Glutamatergic neuron (in vitro differentiated cells): ENCODE measurements at regions not wholly inside any gene's neighbourhood (a gene's known extent, or its start where the extent isn't known, plus 50 kb on each side); places are given as distances from the start of the nearest gene placed in this dataset.

ENCODE experiments used
- DNase-seq: peaks from one replicate; pipeline ENCODE4 v3.0.0; 2022
- H3K27ac Mint-ChIP-seq: one replicate; pipeline ENCODE4 v1.8.0; 2020; ENCODE audit warnings: mild to moderate bottlenecking, mixed read lengths, inconsistent platforms; ENCODE audit not compliant: unreplicated experiment
- H3K27me3 Mint-ChIP-seq: one replicate; pipeline ENCODE4 v1.8.0; 2020; ENCODE audit warnings: mild to moderate bottlenecking, moderate library complexity, mixed read lengths, inconsistent platforms; ENCODE audit not compliant: unreplicated experiment
- H3K36me3 Mint-ChIP-seq: one replicate; pipeline ENCODE4 v1.8.0; 2020; ENCODE audit warnings: mild to moderate bottlenecking, mixed read lengths, inconsistent platforms; ENCODE audit not compliant: unreplicated experiment
- H3K4me1 Mint-ChIP-seq: one replicate; pipeline ENCODE4 v1.8.0; 2020; ENCODE audit warnings: mild to moderate bottlenecking, low read depth, mixed read lengths, inconsistent platforms; ENCODE audit not compliant: unreplicated experiment
- H3K4me3 Mint-ChIP-seq: one replicate; pipeline ENCODE4 v1.8.0; 2020; ENCODE audit warnings: mild to moderate bottlenecking, mixed read lengths, inconsistent platforms; ENCODE audit not compliant: unreplicated experiment
- H3K9me3 Mint-ChIP-seq: one replicate; pipeline ENCODE4 v1.8.0; 2020; ENCODE audit warnings: mild to moderate bottlenecking, moderate library complexity, mixed read lengths, inconsistent platforms; ENCODE audit not compliant: unreplicated experiment
- TF ChIP-seq, protein P1 (sequence below): fragments of 200-600 bp; sonication (generic); IDR thresholded peaks from one replicate; pipeline ENCODE4 v1.5.0; 2021; ENCODE audit not compliant: partially characterized antibody, unreplicated experiment

GRCh38 chr2:150225030-150225429 is 262.4 kb downstream of the RND3 start:
- H3K36me3 Mint-ChIP-seq: no peaks in the 10 kb centered on the region
- H3K27me3 Mint-ChIP-seq: no peaks in the 10 kb centered on the region
- TF ChIP-seq, protein P1, sequence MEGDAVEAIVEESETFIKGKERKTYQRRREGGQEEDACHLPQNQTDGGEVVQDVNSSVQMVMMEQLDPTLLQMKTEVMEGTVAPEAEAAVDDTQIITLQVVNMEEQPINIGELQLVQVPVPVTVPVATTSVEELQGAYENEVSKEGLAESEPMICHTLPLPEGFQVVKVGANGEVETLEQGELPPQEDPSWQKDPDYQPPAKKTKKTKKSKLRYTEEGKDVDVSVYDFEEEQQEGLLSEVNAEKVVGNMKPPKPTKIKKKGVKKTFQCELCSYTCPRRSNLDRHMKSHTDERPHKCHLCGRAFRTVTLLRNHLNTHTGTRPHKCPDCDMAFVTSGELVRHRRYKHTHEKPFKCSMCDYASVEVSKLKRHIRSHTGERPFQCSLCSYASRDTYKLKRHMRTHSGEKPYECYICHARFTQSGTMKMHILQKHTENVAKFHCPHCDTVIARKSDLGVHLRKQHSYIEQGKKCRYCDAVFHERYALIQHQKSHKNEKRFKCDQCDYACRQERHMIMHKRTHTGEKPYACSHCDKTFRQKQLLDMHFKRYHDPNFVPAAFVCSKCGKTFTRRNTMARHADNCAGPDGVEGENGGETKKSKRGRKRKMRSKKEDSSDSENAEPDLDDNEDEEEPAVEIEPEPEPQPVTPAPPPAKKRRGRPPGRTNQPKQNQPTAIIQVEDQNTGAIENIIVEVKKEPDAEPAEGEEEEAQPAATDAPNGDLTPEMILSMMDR: no peak
- no peak overlapping the region for H3K4me3 Mint-ChIP-seq
- no peak overlapping the region for H3K27ac Mint-ChIP-seq
- peaks cover 6% of the 10 kb centered on the region for H3K4me1 Mint-ChIP-seq
- no peak for DNase-seq
- no peaks in the 10 kb centered on the region for H3K9me3 Mint-ChIP-seq

DNA sequence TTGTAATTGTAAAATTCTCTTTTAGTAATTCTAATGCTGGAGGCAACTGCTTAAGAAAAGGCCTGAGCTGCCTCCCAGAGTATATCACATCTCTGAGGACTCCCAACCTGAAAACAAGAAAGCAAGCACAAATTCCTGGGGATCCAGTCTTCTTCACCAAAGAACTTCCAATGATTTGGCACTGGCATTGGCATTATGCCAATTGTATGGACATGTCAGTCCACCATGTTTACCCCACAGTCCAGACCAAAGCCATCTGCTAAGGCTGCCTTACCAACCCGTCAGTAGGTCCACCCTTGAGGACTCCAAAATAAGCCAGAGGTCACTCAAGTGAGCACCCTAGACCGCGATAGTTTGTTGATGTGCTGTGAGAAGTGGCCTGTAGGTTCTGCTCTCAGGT is 263.1 kb downstream of the RND3 start:
- no peaks in the 10 kb centered on the region for H3K9me3 Mint-ChIP-seq
- TF ChIP-seq, protein P1: no peak
- H3K27ac Mint-ChIP-seq: no peak overlapping the region
- DNase-seq: no peak
- H3K36me3 Mint-ChIP-seq: no peaks in the 10 kb centered on the region
- H3K27me3 Mint-ChIP-seq: no peaks in the 10 kb centered on the region
- H3K4me3 Mint-ChIP-seq: no peak overlapping the region
- H3K4me1 Mint-ChIP-seq: peaks cover 6% of the 10 kb centered on the region

GRCh38 chr2:150222942-150223341 is 264.5 kb downstream of the RND3 start:
- H3K36me3 Mint-ChIP-seq: no peaks in the 10 kb centered on the region
- no peak overlapping the region for H3K27ac Mint-ChIP-seq
- H3K27me3 Mint-ChIP-seq: no peaks in the 10 kb centered on the region
- no peak for DNase-seq
- peaks cover 6% of the 10 kb centered on the region for H3K4me1 Mint-ChIP-seq
- H3K4me3 Mint-ChIP-seq: no peak overlapping the region
- no peaks in the 10 kb centered on the region for H3K9me3 Mint-ChIP-seq
- TF ChIP-seq, protein P1: no peak

GRCh38 chr2:150222379-150222778 is 265.1 kb downstream of the RND3 start:
- H3K27ac Mint-ChIP-seq: no peak overlapping the region
- no peaks in the 10 kb centered on the region for H3K27me3 Mint-ChIP-seq
- no peaks in the 10 kb centered on the region for H3K9me3 Mint-ChIP-seq
- H3K4me1 Mint-ChIP-seq: peaks cover 6% of the 10 kb centered on the region
- H3K36me3 Mint-ChIP-seq: no peaks in the 10 kb centered on the region
- TF ChIP-seq, protein P1: no peak
- no peak overlapping the region for H3K4me3 Mint-ChIP-seq
- DNase-seq: no peak

DNA sequence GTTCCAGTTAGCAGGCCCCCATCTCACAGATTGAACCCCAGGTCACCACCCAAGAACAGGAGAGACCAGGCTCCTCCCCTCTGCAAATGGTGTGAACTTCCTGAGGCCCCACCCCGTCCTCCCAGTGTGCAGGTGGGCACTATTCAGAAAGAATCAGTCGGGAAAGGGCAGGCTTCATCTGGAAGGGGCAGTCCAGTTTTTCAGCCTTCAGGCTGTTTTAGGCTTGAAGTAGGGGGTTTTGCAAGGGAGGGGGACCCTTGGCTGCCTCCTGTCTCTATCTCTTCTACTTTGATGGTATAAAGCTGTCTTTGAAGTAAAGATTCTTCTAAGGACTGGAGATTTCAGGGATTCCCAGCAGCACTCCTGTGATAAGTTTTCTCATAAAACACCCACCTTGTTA is 267.6 kb downstream of the RND3 start:
- TF ChIP-seq, protein P1: no peak
- H3K4me3 Mint-ChIP-seq: no peak overlapping the region
- H3K27ac Mint-ChIP-seq: no peak overlapping the region
- DNase-seq: no peak
- no peaks in the 10 kb centered on the region for H3K36me3 Mint-ChIP-seq
- no peaks in the 10 kb centered on the region for H3K9me3 Mint-ChIP-seq
- H3K27me3 Mint-ChIP-seq: no peaks in the 10 kb centered on the region
- H3K4me1 Mint-ChIP-seq: peaks cover 4% of the 10 kb centered on the region
